ENCODE measurements at regions not wholly inside any gene's neighbourhood (a gene's known extent, or its start where the extent isn't known, plus 50 kb on each side); places are given as distances from the start of the nearest gene placed in this dataset.
A peak's percentile ranks its signal among the peaks of the same experiment; 100 is the strongest.

DNA sequence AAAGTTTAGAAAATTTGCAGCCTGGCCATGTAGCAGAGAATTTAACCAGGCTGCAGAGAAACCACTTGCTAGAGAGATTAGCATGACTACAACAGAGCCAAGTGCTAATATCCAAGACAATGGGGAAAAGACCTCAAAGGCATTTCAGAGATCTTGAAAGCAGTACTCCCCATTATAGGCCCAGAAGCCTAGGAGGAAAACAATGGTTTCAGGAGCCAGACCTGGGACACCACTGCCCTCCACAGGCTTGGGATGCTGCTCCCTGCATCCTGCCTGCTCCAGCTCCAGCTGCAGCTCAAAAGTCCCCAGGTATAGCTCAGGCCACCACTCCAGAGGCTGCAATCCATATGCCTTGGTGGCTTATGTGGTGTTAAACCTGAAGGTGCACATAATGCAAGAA is 101.5 kb upstream of the TMEM72 start:
- TF ChIP-seq, protein P1, sequence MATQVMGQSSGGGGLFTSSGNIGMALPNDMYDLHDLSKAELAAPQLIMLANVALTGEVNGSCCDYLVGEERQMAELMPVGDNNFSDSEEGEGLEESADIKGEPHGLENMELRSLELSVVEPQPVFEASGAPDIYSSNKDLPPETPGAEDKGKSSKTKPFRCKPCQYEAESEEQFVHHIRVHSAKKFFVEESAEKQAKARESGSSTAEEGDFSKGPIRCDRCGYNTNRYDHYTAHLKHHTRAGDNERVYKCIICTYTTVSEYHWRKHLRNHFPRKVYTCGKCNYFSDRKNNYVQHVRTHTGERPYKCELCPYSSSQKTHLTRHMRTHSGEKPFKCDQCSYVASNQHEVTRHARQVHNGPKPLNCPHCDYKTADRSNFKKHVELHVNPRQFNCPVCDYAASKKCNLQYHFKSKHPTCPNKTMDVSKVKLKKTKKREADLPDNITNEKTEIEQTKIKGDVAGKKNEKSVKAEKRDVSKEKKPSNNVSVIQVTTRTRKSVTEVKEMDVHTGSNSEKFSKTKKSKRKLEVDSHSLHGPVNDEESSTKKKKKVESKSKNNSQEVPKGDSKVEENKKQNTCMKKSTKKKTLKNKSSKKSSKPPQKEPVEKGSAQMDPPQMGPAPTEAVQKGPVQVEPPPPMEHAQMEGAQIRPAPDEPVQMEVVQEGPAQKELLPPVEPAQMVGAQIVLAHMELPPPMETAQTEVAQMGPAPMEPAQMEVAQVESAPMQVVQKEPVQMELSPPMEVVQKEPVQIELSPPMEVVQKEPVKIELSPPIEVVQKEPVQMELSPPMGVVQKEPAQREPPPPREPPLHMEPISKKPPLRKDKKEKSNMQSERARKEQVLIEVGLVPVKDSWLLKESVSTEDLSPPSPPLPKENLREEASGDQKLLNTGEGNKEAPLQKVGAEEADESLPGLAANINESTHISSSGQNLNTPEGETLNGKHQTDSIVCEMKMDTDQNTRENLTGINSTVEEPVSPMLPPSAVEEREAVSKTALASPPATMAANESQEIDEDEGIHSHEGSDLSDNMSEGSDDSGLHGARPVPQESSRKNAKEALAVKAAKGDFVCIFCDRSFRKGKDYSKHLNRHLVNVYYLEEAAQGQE (IDR thresholded peaks at IDR 0.05; ENCODE audit: low read depth): no peak
- TF ChIP-seq POLR2AphosphoS5 (IDR thresholded peaks at IDR 0.05; ENCODE audit: low read depth, low read length) (no peak), EGR1 (IDR thresholded peaks at IDR 0.05; ENCODE audit: low read depth) (no peak)
- TF ChIP-seq, protein P2, sequence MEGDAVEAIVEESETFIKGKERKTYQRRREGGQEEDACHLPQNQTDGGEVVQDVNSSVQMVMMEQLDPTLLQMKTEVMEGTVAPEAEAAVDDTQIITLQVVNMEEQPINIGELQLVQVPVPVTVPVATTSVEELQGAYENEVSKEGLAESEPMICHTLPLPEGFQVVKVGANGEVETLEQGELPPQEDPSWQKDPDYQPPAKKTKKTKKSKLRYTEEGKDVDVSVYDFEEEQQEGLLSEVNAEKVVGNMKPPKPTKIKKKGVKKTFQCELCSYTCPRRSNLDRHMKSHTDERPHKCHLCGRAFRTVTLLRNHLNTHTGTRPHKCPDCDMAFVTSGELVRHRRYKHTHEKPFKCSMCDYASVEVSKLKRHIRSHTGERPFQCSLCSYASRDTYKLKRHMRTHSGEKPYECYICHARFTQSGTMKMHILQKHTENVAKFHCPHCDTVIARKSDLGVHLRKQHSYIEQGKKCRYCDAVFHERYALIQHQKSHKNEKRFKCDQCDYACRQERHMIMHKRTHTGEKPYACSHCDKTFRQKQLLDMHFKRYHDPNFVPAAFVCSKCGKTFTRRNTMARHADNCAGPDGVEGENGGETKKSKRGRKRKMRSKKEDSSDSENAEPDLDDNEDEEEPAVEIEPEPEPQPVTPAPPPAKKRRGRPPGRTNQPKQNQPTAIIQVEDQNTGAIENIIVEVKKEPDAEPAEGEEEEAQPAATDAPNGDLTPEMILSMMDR (IDR thresholded peaks at IDR 0.05 in 2 of 3, conservative IDR thresholded peaks at IDR 0.05 in 1 of 3; ENCODE audit: borderline replicate concordance in 1 of 3, insufficient read depth in 1 of 3, low read depth in 2 of 3, low read length in 2 of 3): 0 out of 6 replicates have a peak, but pooled peaks of 1 of the 3 experiments have one; percentile 8

Data from HCT116 (cell line).